Iris pigment epithelial cell (primary cell): ENCODE measurements at regions not wholly inside any gene's neighbourhood (a gene's known extent, or its start where the extent isn't known, plus 50 kb on each side); places are given as distances from the start of the nearest gene placed in this dataset.
A peak's percentile ranks its signal among the peaks of the same experiment; 100 is the strongest.

Experiments used
- DNase-seq: peaks from one replicate; pipeline ENCODE4 v3.0.0-alpha.2; 2011; ENCODE audit warnings: low read depth

GRCh38 chr11:121741761-121742361 is 289.1 kb upstream of the SORL1-AS1 start:
- DNase-seq = peak; percentile 23

- DNase-seq = no peak
These were observed 288.6 kb upstream of the SORL1-AS1 start for GRCh38 chr11:121741351-121741760.

- no peak for DNase-seq
These were observed 288.1 kb upstream of the SORL1-AS1 start for GRCh38 chr11:121740902-121741301.

- DNase-seq = no peak
These were observed 281.1 kb upstream of the SORL1-AS1 start for GRCh38 chr11:121733858-121734257.

GRCh38 chr11:121727942-121728341 is 275.2 kb upstream of the SORL1-AS1 start:
- DNase-seq = no peak

- peak; percentile 28 for DNase-seq
These were observed 270.5 kb upstream of the SORL1-AS1 start for GRCh38 chr11:121723246-121723741.

GRCh38 chr11:121722431-121723245 is 269.9 kb upstream of the SORL1-AS1 start:
- peak; percentile 87 for DNase-seq

GRCh38 chr11:121721961-121722360 is 269.2 kb upstream of the SORL1-AS1 start:
- DNase-seq = no peak

- DNase-seq = no peak
These were observed 268.7 kb upstream of the SORL1-AS1 start for GRCh38 chr11:121721448-121721847.

GRCh38 chr11:121717296-121717695 is 264.5 kb upstream of the SORL1-AS1 start:
- no peak for DNase-seq

- peak; percentile 41 for DNase-seq
These were observed 263.3 kb upstream of the SORL1-AS1 start for GRCh38 chr11:121716060-121716459.

- no peak for DNase-seq
These were observed 262.6 kb upstream of the SORL1-AS1 start for GRCh38 chr11:121715405-121715804.

GRCh38 chr11:121714351-121714750 is 261.6 kb upstream of the SORL1-AS1 start:
- DNase-seq = no peak

- no peak for DNase-seq
These were observed 259.2 kb upstream of the SORL1-AS1 start for GRCh38 chr11:121711939-121712338.

- no peak for DNase-seq
These were observed 258.5 kb upstream of the SORL1-AS1 start for GRCh38 chr11:121711236-121711635.

GRCh38 chr11:121706884-121707420 is 254.2 kb upstream of the SORL1-AS1 start:
- DNase-seq = no peak

GRCh38 chr11:121703201-121703600 is 250.4 kb upstream of the SORL1-AS1 start:
- no peak for DNase-seq

- no peak for DNase-seq
These were observed 248.2 kb upstream of the SORL1-AS1 start for GRCh38 chr11:121700968-121701367.

GRCh38 chr11:121699801-121700200 is 247.0 kb upstream of the SORL1-AS1 start:
- DNase-seq = no peak

GRCh38 chr11:121696931-121697670 is 244.3 kb upstream of the SORL1-AS1 start:
- DNase-seq = no peak

- peak; percentile 9 for DNase-seq
These were observed 243.6 kb upstream of the SORL1-AS1 start for GRCh38 chr11:121696177-121696871.

- no peak for DNase-seq
These were observed 239.5 kb upstream of the SORL1-AS1 start for GRCh38 chr11:121692236-121692635.
